PC-9 (cell line): ENCODE measurements at regions not wholly inside any gene's neighbourhood (a gene's known extent, or its start where the extent isn't known, plus 50 kb on each side); places are given as distances from the start of the nearest gene placed in this dataset.

Source experiments
- EZH2 ChIP-seq: fragments of 200-600 bp; sonication (generic); IDR thresholded peaks from 2 replicates; pipeline ENCODE4 v1.8.0; 2017; ENCODE audit warnings: antibody characterized with exemption, low read depth
- TF ChIP-seq, protein P1 (sequence below): fragments of 200-600 bp; sonication (generic); conservative IDR thresholded peaks from 2 replicates; pipeline ENCODE4 v1.6.1; 2017; ENCODE audit warnings: mixed run types, antibody characterized with exemption, mild to moderate bottlenecking, moderate library complexity

GRCh38 chr10:106213493-106213892, 951.0 kb downstream of the SORCS1 start:
- TF ChIP-seq, protein P1, sequence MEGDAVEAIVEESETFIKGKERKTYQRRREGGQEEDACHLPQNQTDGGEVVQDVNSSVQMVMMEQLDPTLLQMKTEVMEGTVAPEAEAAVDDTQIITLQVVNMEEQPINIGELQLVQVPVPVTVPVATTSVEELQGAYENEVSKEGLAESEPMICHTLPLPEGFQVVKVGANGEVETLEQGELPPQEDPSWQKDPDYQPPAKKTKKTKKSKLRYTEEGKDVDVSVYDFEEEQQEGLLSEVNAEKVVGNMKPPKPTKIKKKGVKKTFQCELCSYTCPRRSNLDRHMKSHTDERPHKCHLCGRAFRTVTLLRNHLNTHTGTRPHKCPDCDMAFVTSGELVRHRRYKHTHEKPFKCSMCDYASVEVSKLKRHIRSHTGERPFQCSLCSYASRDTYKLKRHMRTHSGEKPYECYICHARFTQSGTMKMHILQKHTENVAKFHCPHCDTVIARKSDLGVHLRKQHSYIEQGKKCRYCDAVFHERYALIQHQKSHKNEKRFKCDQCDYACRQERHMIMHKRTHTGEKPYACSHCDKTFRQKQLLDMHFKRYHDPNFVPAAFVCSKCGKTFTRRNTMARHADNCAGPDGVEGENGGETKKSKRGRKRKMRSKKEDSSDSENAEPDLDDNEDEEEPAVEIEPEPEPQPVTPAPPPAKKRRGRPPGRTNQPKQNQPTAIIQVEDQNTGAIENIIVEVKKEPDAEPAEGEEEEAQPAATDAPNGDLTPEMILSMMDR: no peak
- no peak for TF ChIP-seq EZH2
